ENCODE measurements at regions not wholly inside any gene's neighbourhood (a gene's known extent, or its start where the extent isn't known, plus 50 kb on each side); places are given as distances from the start of the nearest gene placed in this dataset.

- H3K27me3 Mint-ChIP-seq = no peaks in the 10 kb centered on the region
- no peaks in the 10 kb centered on the region for H3K4me1 Mint-ChIP-seq
- H3K4me3 Mint-ChIP-seq = no peak overlapping the region
- H3K36me3 Mint-ChIP-seq (ENCODE audit: insufficient read depth) = no peaks in the 10 kb centered on the region
- no peak overlapping the region for H3K27ac Mint-ChIP-seq (ENCODE audit: low read depth)
- H3K9me3 Mint-ChIP-seq = no peaks in the 10 kb centered on the region
- DNase-seq (ENCODE audit: low spot score in 2 of 2) (no peak), ATAC-seq (replicated peaks; ENCODE audit: extremely low read depth, poor library complexity, severe bottlenecking) (no peak)
Measured at GRCh38 chr3:159147813-159148212, 346.0 kb downstream of the MFSD1 start.

- H3K9me3 Mint-ChIP-seq = no peaks in the 10 kb centered on the region
- DNase-seq (ENCODE audit: low spot score in 2 of 2) (no peak), ATAC-seq (replicated peaks; ENCODE audit: extremely low read depth, poor library complexity, severe bottlenecking) (no peak)
- no peaks in the 10 kb centered on the region for H3K4me1 Mint-ChIP-seq
- H3K4me3 Mint-ChIP-seq = no peak overlapping the region
- no peak overlapping the region for H3K27ac Mint-ChIP-seq (ENCODE audit: low read depth)
- H3K36me3 Mint-ChIP-seq (ENCODE audit: insufficient read depth) = no peaks in the 10 kb centered on the region
- H3K27me3 Mint-ChIP-seq = no peaks in the 10 kb centered on the region
Measured at GRCh38 chr3:159148466-159148865, 346.6 kb downstream of the MFSD1 start.

DNA sequence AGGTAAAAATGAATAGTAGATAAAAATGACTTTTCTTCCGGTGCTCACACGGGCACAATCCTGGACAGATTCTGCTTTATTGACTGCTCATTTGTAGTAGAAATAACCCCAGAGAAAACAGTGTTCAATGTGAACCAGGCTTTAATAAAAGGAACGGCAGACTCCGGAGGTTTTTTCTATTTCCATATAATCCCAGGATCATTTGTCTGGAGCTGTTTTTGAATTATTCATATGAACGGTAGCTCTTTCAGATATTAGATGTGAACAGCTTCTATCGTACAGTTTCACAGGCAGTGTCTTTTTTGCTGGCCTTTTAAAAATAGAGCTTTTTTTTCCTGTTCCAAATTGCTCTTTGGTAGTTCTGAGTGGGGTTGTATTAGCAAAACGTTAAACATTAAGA lies 347.3 kb downstream of the MFSD1 start:
- H3K4me1 Mint-ChIP-seq = no peaks in the 10 kb centered on the region
- no peaks in the 10 kb centered on the region for H3K9me3 Mint-ChIP-seq
- H3K36me3 Mint-ChIP-seq (ENCODE audit: insufficient read depth) = no peaks in the 10 kb centered on the region
- H3K27me3 Mint-ChIP-seq = no peaks in the 10 kb centered on the region
- H3K27ac Mint-ChIP-seq (ENCODE audit: low read depth) = no peak overlapping the region
- ATAC-seq (replicated peaks; ENCODE audit: extremely low read depth, poor library complexity, severe bottlenecking) (no peak), DNase-seq (ENCODE audit: low spot score in 2 of 2) (no peak)
- H3K4me3 Mint-ChIP-seq = no peak overlapping the region

DNA sequence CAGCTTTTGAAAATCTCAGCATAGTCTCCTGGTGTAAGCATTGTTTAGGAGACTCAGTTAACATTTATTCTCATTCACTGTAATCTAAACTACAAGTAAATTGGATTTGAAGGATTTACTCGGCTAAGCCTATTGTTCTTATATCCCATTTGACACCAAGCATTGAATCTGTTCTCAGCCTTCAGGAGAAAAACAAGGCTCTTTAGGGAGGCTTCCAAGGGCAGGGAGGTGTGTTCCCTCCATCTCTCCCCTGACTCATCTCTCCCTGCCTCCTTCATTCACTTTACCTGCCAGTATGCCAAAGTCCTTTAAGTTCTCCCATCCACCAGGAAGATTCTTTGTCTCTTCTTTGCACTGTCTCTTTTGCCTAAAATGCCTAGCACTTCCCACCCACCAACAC lies 347.8 kb downstream of the MFSD1 start:
- DNase-seq (ENCODE audit: low spot score in 2 of 2) (no peak), ATAC-seq (replicated peaks; ENCODE audit: extremely low read depth, poor library complexity, severe bottlenecking) (no peak)
- Mint-ChIP-seq H3K27me3 (no peaks in the 10 kb centered on the region), H3K36me3 (ENCODE audit: insufficient read depth) (no peaks in the 10 kb centered on the region), H3K9me3 (no peaks in the 10 kb centered on the region), H3K4me3 (no peak overlapping the region), H3K4me1 (no peaks in the 10 kb centered on the region), H3K27ac (ENCODE audit: low read depth) (no peak overlapping the region)

- no peak for ATAC-seq (replicated peaks; ENCODE audit: extremely low read depth, poor library complexity, severe bottlenecking)
- Mint-ChIP-seq H3K9me3 (no peaks in the 10 kb centered on the region), H3K27me3 (no peaks in the 10 kb centered on the region), H3K4me3 (no peak overlapping the region), H3K27ac (ENCODE audit: low read depth) (no peak overlapping the region), H3K4me1 (no peaks in the 10 kb centered on the region), H3K36me3 (ENCODE audit: insufficient read depth) (no peaks in the 10 kb centered on the region)
- DNase-seq (ENCODE audit: low spot score in 2 of 2) = no peak
Measured at GRCh38 chr3:159150180-159150579, 348.3 kb downstream of the MFSD1 start.

GRCh38 chr3:159151130-159151529 lies 349.3 kb downstream of the MFSD1 start:
- Mint-ChIP-seq H3K36me3 (ENCODE audit: insufficient read depth) (no peaks in the 10 kb centered on the region), H3K27me3 (no peaks in the 10 kb centered on the region), H3K9me3 (no peaks in the 10 kb centered on the region), H3K4me1 (no peaks in the 10 kb centered on the region), H3K27ac (ENCODE audit: low read depth) (no peak overlapping the region), H3K4me3 (no peak overlapping the region)
- ATAC-seq (replicated peaks; ENCODE audit: extremely low read depth, poor library complexity, severe bottlenecking) (no peak), DNase-seq (ENCODE audit: low spot score in 2 of 2) (no peak)

GRCh38 chr3:159157275-159157674 lies 355.4 kb downstream of the MFSD1 start:
- H3K9me3 Mint-ChIP-seq = peaks cover 6% of the 10 kb centered on the region
- no peaks in the 10 kb centered on the region for H3K36me3 Mint-ChIP-seq (ENCODE audit: insufficient read depth)
- no peak overlapping the region for H3K4me3 Mint-ChIP-seq
- no peak for DNase-seq (ENCODE audit: low spot score in 2 of 2)
- H3K27ac Mint-ChIP-seq (ENCODE audit: low read depth) = no peak overlapping the region
- ATAC-seq (replicated peaks; ENCODE audit: extremely low read depth, poor library complexity, severe bottlenecking) = no peak
- no peaks in the 10 kb centered on the region for H3K27me3 Mint-ChIP-seq
- no peaks in the 10 kb centered on the region for H3K4me1 Mint-ChIP-seq

- Mint-ChIP-seq H3K27ac (ENCODE audit: low read depth) (no peak overlapping the region), H3K4me1 (no peaks in the 10 kb centered on the region), H3K9me3 (peaks cover 6% of the 10 kb centered on the region), H3K36me3 (ENCODE audit: insufficient read depth) (no peaks in the 10 kb centered on the region), H3K4me3 (no peak overlapping the region), H3K27me3 (no peaks in the 10 kb centered on the region)
- ATAC-seq (replicated peaks; ENCODE audit: extremely low read depth, poor library complexity, severe bottlenecking) (no peak), DNase-seq (ENCODE audit: low spot score in 2 of 2) (no peak)
Measured at GRCh38 chr3:159158213-159158612, 356.4 kb downstream of the MFSD1 start.

- peaks cover 6% of the 10 kb centered on the region for H3K9me3 Mint-ChIP-seq
- ATAC-seq (replicated peaks; ENCODE audit: extremely low read depth, poor library complexity, severe bottlenecking) = no peak
- no peak overlapping the region for H3K4me3 Mint-ChIP-seq
- H3K27ac Mint-ChIP-seq (ENCODE audit: low read depth) = no peak overlapping the region
- no peaks in the 10 kb centered on the region for H3K27me3 Mint-ChIP-seq
- H3K4me1 Mint-ChIP-seq = no peaks in the 10 kb centered on the region
- no peak for DNase-seq (ENCODE audit: low spot score in 2 of 2)
- H3K36me3 Mint-ChIP-seq (ENCODE audit: insufficient read depth) = no peaks in the 10 kb centered on the region
Measured at GRCh38 chr3:159158801-159159200, 356.9 kb downstream of the MFSD1 start.

- no peaks in the 10 kb centered on the region for H3K36me3 Mint-ChIP-seq (ENCODE audit: insufficient read depth)
- DNase-seq (ENCODE audit: low spot score in 2 of 2) = no peak
- ATAC-seq (replicated peaks; ENCODE audit: extremely low read depth, poor library complexity, severe bottlenecking) = no peak
- no peak overlapping the region for H3K4me3 Mint-ChIP-seq
- H3K27ac Mint-ChIP-seq (ENCODE audit: low read depth) = no peak overlapping the region
- no peaks in the 10 kb centered on the region for H3K27me3 Mint-ChIP-seq
- peaks cover 6% of the 10 kb centered on the region for H3K9me3 Mint-ChIP-seq
- H3K4me1 Mint-ChIP-seq = no peaks in the 10 kb centered on the region
Measured at GRCh38 chr3:159159546-159159945, 357.7 kb downstream of the MFSD1 start.

DNA sequence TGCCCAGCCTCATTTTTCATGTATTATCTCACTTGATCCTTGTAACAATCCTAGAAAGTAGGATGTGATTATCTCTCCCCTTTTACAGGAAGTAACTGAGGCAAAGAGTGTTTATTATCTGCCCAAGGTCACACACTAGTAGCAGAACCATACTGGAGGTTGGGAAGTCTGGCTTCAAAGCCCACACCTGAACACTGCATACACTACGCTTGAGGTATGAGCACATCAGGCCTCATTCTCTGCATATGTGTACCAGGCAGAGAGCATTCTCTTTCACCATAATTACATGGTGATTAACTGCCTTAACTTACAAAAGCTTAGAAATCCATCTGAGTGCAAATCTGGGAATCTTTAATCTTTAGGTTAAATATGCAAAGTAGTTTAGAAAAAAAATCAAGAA lies 361.8 kb downstream of the MFSD1 start:
- no peak for ATAC-seq (replicated peaks; ENCODE audit: extremely low read depth, poor library complexity, severe bottlenecking)
- H3K27me3 Mint-ChIP-seq = no peaks in the 10 kb centered on the region
- H3K27ac Mint-ChIP-seq (ENCODE audit: low read depth) = no peak overlapping the region
- no peak overlapping the region for H3K4me3 Mint-ChIP-seq
- H3K4me1 Mint-ChIP-seq = no peaks in the 10 kb centered on the region
- no peaks in the 10 kb centered on the region for H3K36me3 Mint-ChIP-seq (ENCODE audit: insufficient read depth)
- H3K9me3 Mint-ChIP-seq = peaks cover 6% of the 10 kb centered on the region
- DNase-seq (ENCODE audit: low spot score in 2 of 2) = no peak

DNA sequence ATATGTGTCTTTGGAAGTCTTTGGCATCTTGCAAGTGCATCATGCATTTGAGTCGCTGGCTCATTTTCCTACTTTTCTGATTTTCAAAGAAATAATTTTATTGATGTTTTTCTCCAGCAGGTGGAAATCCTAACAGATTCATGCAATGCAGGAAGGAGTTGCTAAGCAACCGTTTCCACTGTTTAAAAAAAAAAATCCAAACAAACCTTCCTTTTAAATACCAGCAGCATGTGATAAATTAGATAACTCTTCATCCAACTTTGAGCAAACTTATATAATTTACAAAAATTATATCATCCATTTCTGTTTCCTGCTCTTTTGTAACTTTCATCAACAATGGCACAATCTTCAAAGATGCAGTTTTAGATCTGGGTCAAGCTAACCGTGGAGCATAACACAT lies 364.1 kb downstream of the MFSD1 start:
- no peaks in the 10 kb centered on the region for H3K36me3 Mint-ChIP-seq (ENCODE audit: insufficient read depth)
- ATAC-seq (replicated peaks; ENCODE audit: extremely low read depth, poor library complexity, severe bottlenecking) (no peak), DNase-seq (ENCODE audit: low spot score in 2 of 2) (no peak)
- no peaks in the 10 kb centered on the region for H3K27me3 Mint-ChIP-seq
- no peak overlapping the region for H3K27ac Mint-ChIP-seq (ENCODE audit: low read depth)
- H3K9me3 Mint-ChIP-seq = no peaks in the 10 kb centered on the region
- no peak overlapping the region for H3K4me3 Mint-ChIP-seq
- no peaks in the 10 kb centered on the region for H3K4me1 Mint-ChIP-seq

GRCh38 chr3:159166899-159167586 lies 365.2 kb downstream of the MFSD1 start:
- ATAC-seq (replicated peaks; ENCODE audit: extremely low read depth, poor library complexity, severe bottlenecking) (no peak), DNase-seq (ENCODE audit: low spot score in 2 of 2) (no peak)
- H3K9me3 Mint-ChIP-seq = no peaks in the 10 kb centered on the region
- no peak overlapping the region for H3K27ac Mint-ChIP-seq (ENCODE audit: low read depth)
- no peaks in the 10 kb centered on the region for H3K4me1 Mint-ChIP-seq
- H3K27me3 Mint-ChIP-seq = no peaks in the 10 kb centered on the region
- no peak overlapping the region for H3K4me3 Mint-ChIP-seq
- H3K36me3 Mint-ChIP-seq (ENCODE audit: insufficient read depth) = no peaks in the 10 kb centered on the region

- Mint-ChIP-seq H3K36me3 (ENCODE audit: insufficient read depth) (no peaks in the 10 kb centered on the region), H3K4me3 (no peak overlapping the region), H3K27ac (ENCODE audit: low read depth) (no peak overlapping the region), H3K9me3 (no peaks in the 10 kb centered on the region), H3K4me1 (no peaks in the 10 kb centered on the region), H3K27me3 (no peaks in the 10 kb centered on the region)
- DNase-seq (ENCODE audit: low spot score in 2 of 2) (no peak), ATAC-seq (replicated peaks; ENCODE audit: extremely low read depth, poor library complexity, severe bottlenecking) (no peak)
Measured at GRCh38 chr3:159168788-159169187, 366.9 kb downstream of the MFSD1 start.

Data from central memory CD8-positive, alpha-beta T cell (primary cell).